GM23338 (cell line): ENCODE measurements at regions not wholly inside any gene's neighbourhood (a gene's known extent, or its start where the extent isn't known, plus 50 kb on each side); places are given as distances from the start of the nearest gene placed in this dataset.
"Not testable (repeated sequence)": the region's sequence is repeated elsewhere in the genome, so short reads cannot be mapped to it uniquely, and the experiment has no call there.

Experiments used
- ATAC-seq: fragments of 200-7000 bp; cut with Tn5 transposase; 3 replicates; pipeline ENCODE4 v1.9.1; 2020
- DNase-seq: peaks from one replicate; pipeline ENCODE4 v3.0.0-alpha.2; 2015; ENCODE audit warnings: low spot score
- H2AFZ ChIP-seq: fragments of 200-600 bp; sonication (generic); 2 replicates; pipeline ENCODE4 v1.8.0; 2016; ENCODE audit warnings: antibody characterized with exemption, mild to moderate bottlenecking, moderate library complexity
- H3F3A ChIP-seq: fragments of 200-600 bp; sonication (generic); replicated peaks from 2 replicates; pipeline ENCODE4 v1.8.0; 2017; ENCODE audit warnings: antibody characterized with exemption, mixed run types, low read depth
- H3K27ac ChIP-seq: fragments of 200-600 bp; sonication (generic); 2 replicates; pipeline ENCODE4 v1.6.1; 2016; ENCODE audit warnings: low read depth
- H3K27me3 ChIP-seq: fragments of 200-600 bp; sonication (generic); 2 replicates; pipeline ENCODE4 v1.8.0; 2016; ENCODE audit warnings: mild to moderate bottlenecking, mixed run types, moderate library complexity; ENCODE audit not compliant: insufficient read depth
- H3K36me3 ChIP-seq: fragments of 200-600 bp; sonication (generic); 2 replicates; pipeline ENCODE4 v1.8.0; 2016; ENCODE audit warnings: mild to moderate bottlenecking; ENCODE audit not compliant: insufficient read depth
- H3K4me1 ChIP-seq: fragments of 200-600 bp; sonication (generic); 2 replicates; pipeline ENCODE4 v1.8.0; 2016; ENCODE audit warnings: mild to moderate bottlenecking, moderate library complexity; ENCODE audit not compliant: insufficient read depth
- H3K4me2 ChIP-seq: fragments of 200-600 bp; sonication (generic); 2 replicates; pipeline ENCODE4 v1.7.1; 2017; ENCODE audit warnings: mixed run types
- H3K4me3 ChIP-seq: fragments of 200-600 bp; sonication (generic); 2 replicates; pipeline ENCODE4 v1.6.1; 2016; ENCODE audit warnings: mixed run types
- H3K79me2 ChIP-seq: fragments of 200-600 bp; sonication (generic); replicated peaks from 2 replicates; pipeline ENCODE4 v1.8.0; 2017; ENCODE audit warnings: mild to moderate bottlenecking; ENCODE audit not compliant: insufficient read depth
- H3K9me2 ChIP-seq: fragments of 200-600 bp; sonication (generic); 2 replicates; pipeline ENCODE4 v1.8.0; 2017; ENCODE audit not compliant: insufficient read depth
- H4K20me1 ChIP-seq: fragments of 200-600 bp; sonication (generic); replicated peaks from 2 replicates; pipeline ENCODE4 v1.8.0; 2017; ENCODE audit warnings: mild to moderate bottlenecking; ENCODE audit not compliant: insufficient read depth
- H3K27ac Mint-ChIP-seq: 2 replicates; pipeline ENCODE4 v1.8.0; 2020; ENCODE audit warnings: inconsistent platforms, mild to moderate bottlenecking, moderate library complexity, mixed read lengths
- H3K27me3 Mint-ChIP-seq: 3 replicates; pipeline ENCODE4 v1.8.0; 2022; ENCODE audit warnings: low read depth, mild to moderate bottlenecking, moderate library complexity, mixed read lengths, inconsistent platforms; ENCODE audit not compliant: insufficient read depth, poor library complexity
- H3K36me3 Mint-ChIP-seq: 3 replicates; pipeline ENCODE4 v1.8.0; 2021; ENCODE audit warnings: low read depth, mild to moderate bottlenecking, inconsistent platforms, moderate library complexity, mixed read lengths
- H3K4me1 Mint-ChIP-seq: 3 replicates; pipeline ENCODE4 v1.8.0; 2020; ENCODE audit warnings: mild to moderate bottlenecking, inconsistent platforms, mixed read lengths
- H3K4me3 Mint-ChIP-seq: 3 replicates; pipeline ENCODE4 v1.8.0; 2021; ENCODE audit warnings: moderate library complexity, mild to moderate bottlenecking, inconsistent platforms, mixed read lengths
- H3K9me3 Mint-ChIP-seq: 3 replicates; pipeline ENCODE4 v1.8.0; 2020; ENCODE audit warnings: moderate library complexity, mild to moderate bottlenecking, inconsistent platforms, mixed read lengths
- CREB1 ChIP-seq: fragments of 250-450 bp; sonication (Bioruptor Pico); IDR thresholded peaks from 2 replicates; pipeline ENCODE4 v1.5.0; 2020; ENCODE audit warnings: low read depth, mild to moderate bottlenecking, moderate library complexity
- ETS1 ChIP-seq: IDR thresholded peaks from 2 replicates; pipeline ENCODE4 v1.6.1; 2016; ENCODE audit warnings: antibody characterized with exemption
- EZH2phosphoT487 ChIP-seq: fragments of 200-600 bp; sonication (generic); IDR thresholded peaks from one replicate; pipeline ENCODE4 v1.8.1; 2018; ENCODE audit warnings: antibody characterized with exemption; ENCODE audit not compliant: unreplicated experiment
- REST ChIP-seq: IDR thresholded peaks from one replicate; pipeline ENCODE4 v1.6.1; 2018; ENCODE audit warnings: antibody characterized with exemption; ENCODE audit not compliant: unreplicated experiment
- STAT1 ChIP-seq: IDR thresholded peaks from one replicate; pipeline ENCODE4 v1.6.1; 2016; ENCODE audit warnings: antibody characterized with exemption; ENCODE audit not compliant: unreplicated experiment
- ZNF331 ChIP-seq: fragments of 250-450 bp; sonication (Bioruptor Pico); IDR thresholded peaks from 2 replicates; pipeline ENCODE4 v1.5.0; 2020; ENCODE audit warnings: low read depth, mild to moderate bottlenecking, moderate library complexity
- TF ChIP-seq, protein P1 (sequence below): fragments of 250-450 bp; sonication (Bioruptor Pico); IDR thresholded peaks from 2 replicates; pipeline ENCODE4 v1.5.0; 2020; ENCODE audit warnings: mild to moderate bottlenecking, moderate library complexity

GRCh38 chr20:46787991-46788762, 78.7 kb downstream of the SLC2A10 start (continued):
- TF ChIP-seq REST (no peak), EZH2phosphoT487 (no peak)

- H3K36me3 Mint-ChIP-seq, DNase-seq, H4K20me1 ChIP-seq, H3K27me3 Mint-ChIP-seq, H3F3A ChIP-seq, H3K27ac Mint-ChIP-seq, H3K36me3 ChIP-seq, H3K9me3 Mint-ChIP-seq, H3K4me1 Mint-ChIP-seq, H3K4me1 ChIP-seq, H2AFZ ChIP-seq, H3K79me2 ChIP-seq, H3K9me2 ChIP-seq, H3K4me3 Mint-ChIP-seq, H3K27me3 ChIP-seq, H3K27ac ChIP-seq, H3K4me2 ChIP-seq, H3K4me3 ChIP-seq, ATAC-seq: not testable (repeated sequence)
Observed at GRCh38 chr20:46788763-46789091, 79.3 kb downstream of the SLC2A10 start.

- Histone ChIP-seq H3K27me3 (no peaks in the 10 kb centered on the region), H3K4me1 (no peaks in the 10 kb centered on the region), H3K36me3 (no peaks in the 10 kb centered on the region), H3K4me3 (no peak overlapping the region), H3K9me2 (no peaks in the 10 kb centered on the region), H3F3A (no peaks in the 10 kb centered on the region), H3K79me2 (no peaks in the 10 kb centered on the region), H4K20me1 (no peaks in the 10 kb centered on the region), H3K27ac (no peak overlapping the region), H3K4me2 (no peak overlapping the region), H2AFZ (no peak overlapping the region)
- Mint-ChIP-seq H3K9me3 (no peaks in the 10 kb centered on the region), H3K27ac (no peak overlapping the region), H3K36me3 (no peaks in the 10 kb centered on the region), H3K4me1 (peaks cover 9% of the 10 kb centered on the region), H3K27me3 (peaks cover 1% of the 10 kb centered on the region), H3K4me3 (no peak overlapping the region)
- no peak for DNase-seq
- no peak for ATAC-seq
- TF ChIP-seq ETS1: no peak
- TF ChIP-seq STAT1: no peak
- TF ChIP-seq EZH2phosphoT487: no peak
- TF ChIP-seq CREB1 (CRISPR knock-in tag): no peak
- no peak for TF ChIP-seq ZNF331 (CRISPR knock-in tag)
- TF ChIP-seq, protein P1, sequence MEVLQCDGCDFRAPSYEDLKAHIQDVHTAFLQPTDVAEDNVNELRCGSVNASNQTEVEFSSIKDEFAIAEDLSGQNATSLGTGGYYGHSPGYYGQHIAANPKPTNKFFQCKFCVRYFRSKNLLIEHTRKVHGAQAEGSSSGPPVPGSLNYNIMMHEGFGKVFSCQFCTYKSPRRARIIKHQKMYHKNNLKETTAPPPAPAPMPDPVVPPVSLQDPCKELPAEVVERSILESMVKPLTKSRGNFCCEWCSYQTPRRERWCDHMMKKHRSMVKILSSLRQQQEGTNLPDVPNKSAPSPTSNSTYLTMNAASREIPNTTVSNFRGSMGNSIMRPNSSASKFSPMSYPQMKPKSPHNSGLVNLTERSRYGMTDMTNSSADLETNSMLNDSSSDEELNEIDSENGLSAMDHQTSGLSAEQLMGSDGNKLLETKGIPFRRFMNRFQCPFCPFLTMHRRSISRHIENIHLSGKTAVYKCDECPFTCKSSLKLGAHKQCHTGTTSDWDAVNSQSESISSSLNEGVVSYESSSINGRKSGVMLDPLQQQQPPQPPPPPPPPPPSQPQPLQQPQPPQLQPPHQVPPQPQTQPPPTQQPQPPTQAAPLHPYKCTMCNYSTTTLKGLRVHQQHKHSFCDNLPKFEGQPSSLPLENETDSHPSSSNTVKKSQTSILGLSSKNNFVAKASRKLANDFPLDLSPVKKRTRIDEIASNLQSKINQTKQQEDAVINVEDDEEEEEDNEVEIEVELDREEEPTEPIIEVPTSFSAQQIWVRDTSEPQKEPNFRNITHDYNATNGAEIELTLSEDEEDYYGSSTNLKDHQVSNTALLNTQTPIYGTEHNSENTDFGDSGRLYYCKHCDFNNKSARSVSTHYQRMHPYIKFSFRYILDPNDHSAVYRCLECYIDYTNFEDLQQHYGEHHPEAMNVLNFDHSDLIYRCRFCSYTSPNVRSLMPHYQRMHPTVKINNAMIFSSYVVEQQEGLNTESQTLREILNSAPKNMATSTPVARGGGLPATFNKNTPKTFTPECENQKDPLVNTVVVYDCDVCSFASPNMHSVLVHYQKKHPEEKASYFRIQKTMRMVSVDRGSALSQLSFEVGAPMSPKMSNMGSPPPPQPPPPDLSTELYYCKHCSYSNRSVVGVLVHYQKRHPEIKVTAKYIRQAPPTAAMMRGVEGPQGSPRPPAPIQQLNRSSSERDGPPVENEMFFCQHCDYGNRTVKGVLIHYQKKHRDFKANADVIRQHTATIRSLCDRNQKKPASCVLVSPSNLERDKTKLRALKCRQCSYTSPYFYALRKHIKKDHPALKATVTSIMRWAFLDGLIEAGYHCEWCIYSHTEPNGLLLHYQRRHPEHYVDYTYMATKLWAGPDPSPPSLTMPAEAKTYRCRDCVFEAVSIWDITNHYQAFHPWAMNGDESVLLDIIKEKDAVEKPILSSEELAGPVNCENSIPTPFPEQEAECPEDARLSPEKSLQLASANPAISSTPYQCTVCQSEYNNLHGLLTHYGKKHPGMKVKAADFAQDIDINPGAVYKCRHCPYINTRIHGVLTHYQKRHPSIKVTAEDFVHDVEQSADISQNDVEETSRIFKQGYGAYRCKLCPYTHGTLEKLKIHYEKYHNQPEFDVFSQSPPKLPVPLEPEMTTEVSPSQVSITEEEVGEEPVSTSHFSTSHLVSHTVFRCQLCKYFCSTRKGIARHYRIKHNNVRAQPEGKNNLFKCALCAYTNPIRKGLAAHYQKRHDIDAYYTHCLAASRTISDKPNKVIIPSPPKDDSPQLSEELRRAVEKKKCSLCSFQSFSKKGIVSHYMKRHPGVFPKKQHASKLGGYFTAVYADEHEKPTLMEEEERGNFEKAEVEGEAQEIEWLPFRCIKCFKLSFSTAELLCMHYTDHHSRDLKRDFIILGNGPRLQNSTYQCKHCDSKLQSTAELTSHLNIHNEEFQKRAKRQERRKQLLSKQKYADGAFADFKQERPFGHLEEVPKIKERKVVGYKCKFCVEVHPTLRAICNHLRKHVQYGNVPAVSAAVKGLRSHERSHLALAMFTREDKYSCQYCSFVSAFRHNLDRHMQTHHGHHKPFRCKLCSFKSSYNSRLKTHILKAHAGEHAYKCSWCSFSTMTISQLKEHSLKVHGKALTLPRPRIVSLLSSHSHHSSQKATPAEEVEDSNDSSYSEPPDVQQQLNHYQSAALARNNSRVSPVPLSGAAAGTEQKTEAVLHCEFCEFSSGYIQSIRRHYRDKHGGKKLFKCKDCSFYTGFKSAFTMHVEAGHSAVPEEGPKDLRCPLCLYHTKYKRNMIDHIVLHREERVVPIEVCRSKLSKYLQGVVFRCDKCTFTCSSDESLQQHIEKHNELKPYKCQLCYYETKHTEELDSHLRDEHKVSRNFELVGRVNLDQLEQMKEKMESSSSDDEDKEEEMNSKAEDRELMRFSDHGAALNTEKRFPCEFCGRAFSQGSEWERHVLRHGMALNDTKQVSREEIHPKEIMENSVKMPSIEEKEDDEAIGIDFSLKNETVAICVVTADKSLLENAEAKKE (CRISPR knock-in tag): no peak
Observed at GRCh38 chr20:46789339-46790028, 80.0 kb downstream of the SLC2A10 start.
